Tibial artery (tissue), 4 donors: ENCODE measurements at regions not wholly inside any gene's neighbourhood (a gene's known extent, or its start where the extent isn't known, plus 50 kb on each side); places are given as distances from the start of the nearest gene placed in this dataset.

ENCODE experiments used
- DNase-seq, 2 donors: peaks; one replicate each; pipeline ENCODE4 v3.0.0-alpha.2; 2019
- H3K27ac ChIP-seq, 2 donors: fragments of 200-600 bp; sonication (generic) in 1 of 2; 1 replicate in 1 of 2; 2 replicates in 1 of 2; pipeline ENCODE4 v1.5.1; 2018 to 2019; ENCODE audit warnings: mild to moderate bottlenecking in 1 of 2
- H3K27me3 ChIP-seq, 2 donors: fragments of 200-600 bp; sonication (generic) in 1 of 2; one replicate each; pipeline versions ENCODE4 v1.5.1 to v1.6.0; 2016 to 2019
- H3K36me3 ChIP-seq, 3 donors: fragments of 200-600 bp; sonication (generic) in 2 of 3; one replicate each; pipeline ENCODE4 v1.5.1; 2016 to 2019; ENCODE audit warnings: mild to moderate bottlenecking in 2 of 3
- H3K4me1 ChIP-seq, 4 donors: fragments of 200-600 bp; sonication (generic) in 2 of 4; 1 replicate in 3 of 4; 2 replicates in 1 of 4; pipeline ENCODE4 v1.5.1; 2016 to 2019
- H3K4me3 ChIP-seq, 2 donors: fragments of 200-600 bp; sonication (generic) in 1 of 2; 1 replicate in 1 of 2; 2 replicates in 1 of 2; pipeline ENCODE4 v1.5.1; 2018 to 2019; ENCODE audit warnings: mild to moderate bottlenecking in 2 of 2
- H3K9me3 ChIP-seq, 3 donors: fragments of 200-600 bp; sonication (generic) in 1 of 3; one replicate each; pipeline ENCODE4 v1.5.1; 2016 to 2019
- intact Hi-C: fragments of 100-400 bp; cut with DNase I; formaldehyde crosslinking; loops from one replicate; pipeline ENCODE4 v1.15.0; 2023; ENCODE audit warnings: low total_unique reads
- TF ChIP-seq, protein P1 (sequence below), 2 experiments: fragments of 200-600 bp in 1 of 2; fragments of 450-650 bp in 1 of 2; IDR thresholded peaks; one replicate each; pipeline ENCODE4 v1.5.1; 2017 to 2019; ENCODE audit warnings: antibody characterized with exemption in 2 of 2, mild to moderate bottlenecking in 1 of 2, moderate library complexity in 1 of 2

DNA sequence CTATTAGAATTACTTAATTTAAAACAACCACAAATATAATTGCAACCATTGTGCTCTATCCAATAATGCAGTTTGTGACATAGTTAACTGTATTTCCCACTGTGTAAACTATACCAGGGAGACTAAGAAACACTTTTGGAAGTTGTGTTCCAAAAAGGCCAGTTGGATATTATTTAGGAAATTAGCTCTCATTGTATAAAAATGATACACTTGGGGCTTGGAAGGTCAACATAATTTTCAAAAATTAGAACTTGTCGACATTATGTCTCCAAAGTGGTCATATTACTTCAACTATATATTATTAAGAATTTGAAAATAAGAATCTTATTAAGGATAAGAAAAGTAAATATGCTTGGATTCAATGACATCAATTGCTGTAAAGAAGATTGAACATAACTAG, 876.6 kb downstream of the MRPL39 start:
- Histone ChIP-seq H3K4me1 (no peaks in the 10 kb centered on the region), H3K4me3 (no peak overlapping the region), H3K9me3 (no peaks in the 10 kb centered on the region), H3K27ac (no peak overlapping the region), H3K36me3 (no peaks in the 10 kb centered on the region), H3K27me3 (no peaks in the 10 kb centered on the region)
- no peak for DNase-seq
- intact Hi-C loops, result no loop called here
- TF ChIP-seq, protein P1, sequence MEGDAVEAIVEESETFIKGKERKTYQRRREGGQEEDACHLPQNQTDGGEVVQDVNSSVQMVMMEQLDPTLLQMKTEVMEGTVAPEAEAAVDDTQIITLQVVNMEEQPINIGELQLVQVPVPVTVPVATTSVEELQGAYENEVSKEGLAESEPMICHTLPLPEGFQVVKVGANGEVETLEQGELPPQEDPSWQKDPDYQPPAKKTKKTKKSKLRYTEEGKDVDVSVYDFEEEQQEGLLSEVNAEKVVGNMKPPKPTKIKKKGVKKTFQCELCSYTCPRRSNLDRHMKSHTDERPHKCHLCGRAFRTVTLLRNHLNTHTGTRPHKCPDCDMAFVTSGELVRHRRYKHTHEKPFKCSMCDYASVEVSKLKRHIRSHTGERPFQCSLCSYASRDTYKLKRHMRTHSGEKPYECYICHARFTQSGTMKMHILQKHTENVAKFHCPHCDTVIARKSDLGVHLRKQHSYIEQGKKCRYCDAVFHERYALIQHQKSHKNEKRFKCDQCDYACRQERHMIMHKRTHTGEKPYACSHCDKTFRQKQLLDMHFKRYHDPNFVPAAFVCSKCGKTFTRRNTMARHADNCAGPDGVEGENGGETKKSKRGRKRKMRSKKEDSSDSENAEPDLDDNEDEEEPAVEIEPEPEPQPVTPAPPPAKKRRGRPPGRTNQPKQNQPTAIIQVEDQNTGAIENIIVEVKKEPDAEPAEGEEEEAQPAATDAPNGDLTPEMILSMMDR (IDR thresholded peaks at IDR 0.05), result no peak

DNA sequence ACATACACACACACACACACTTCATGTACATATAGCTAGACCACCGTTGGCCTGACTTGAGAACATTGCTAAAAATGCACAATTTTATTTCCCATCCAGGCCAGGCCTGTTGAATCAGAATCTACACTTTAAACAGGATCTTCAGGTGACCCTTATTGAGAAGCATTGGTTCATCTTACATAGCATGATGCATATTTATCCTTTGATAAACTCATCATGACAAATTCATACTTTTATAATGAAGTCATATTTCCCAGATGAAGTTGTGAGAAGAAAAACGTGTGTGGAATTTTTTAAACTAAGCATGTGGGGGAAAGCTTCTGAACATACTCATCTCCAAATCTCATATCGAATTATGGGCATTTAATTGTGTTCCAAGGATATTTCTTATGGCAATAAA, 877.7 kb downstream of the MRPL39 start:
- Histone ChIP-seq H3K4me3 (no peak overlapping the region), H3K27ac (no peak overlapping the region), H3K36me3 (no peaks in the 10 kb centered on the region), H3K9me3 (no peaks in the 10 kb centered on the region), H3K4me1 (no peaks in the 10 kb centered on the region), H3K27me3 (no peaks in the 10 kb centered on the region)
- no peak for DNase-seq
- TF ChIP-seq, protein P1 (IDR thresholded peaks at IDR 0.05), result no peak
- intact Hi-C loops, result no loop called here

DNA sequence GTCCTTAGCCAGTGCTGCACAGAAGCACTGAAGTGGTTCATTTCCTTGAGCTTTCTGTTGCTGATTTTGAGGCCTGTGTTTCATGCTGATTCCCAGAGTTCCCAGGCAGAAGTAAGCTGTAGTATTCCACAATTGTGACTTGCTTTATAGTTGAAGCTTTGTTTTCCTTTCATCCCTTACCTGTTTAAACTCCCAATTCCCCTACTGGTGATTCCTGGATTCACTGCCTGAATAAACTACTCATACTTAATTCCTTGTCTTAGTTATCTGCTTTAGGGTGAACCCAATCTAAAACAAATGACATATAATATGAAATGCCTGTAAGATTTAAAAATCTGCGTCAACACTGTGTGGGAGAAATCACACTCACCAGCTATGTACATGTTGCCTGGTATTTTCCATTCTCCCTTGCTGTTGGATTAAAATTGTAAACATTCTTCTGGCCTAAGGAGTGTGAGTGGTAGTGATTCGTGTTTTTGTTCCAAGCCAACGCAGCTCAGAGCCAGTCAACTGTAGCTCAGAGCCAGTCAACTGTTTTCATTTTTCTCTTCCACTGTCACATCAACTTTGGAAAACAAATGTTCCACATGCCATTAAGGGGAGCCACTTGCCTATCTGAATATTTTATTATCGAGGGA, 879.4 kb downstream of the MRPL39 start:
- Histone ChIP-seq H3K9me3 (no peaks in the 10 kb centered on the region), H3K4me1 (no peaks in the 10 kb centered on the region), H3K27me3 (no peaks in the 10 kb centered on the region), H3K27ac (no peak overlapping the region), H3K4me3 (no peak overlapping the region), H3K36me3 (no peaks in the 10 kb centered on the region)
- DNase-seq, result no peak
- intact Hi-C loops, result no loop called here
- TF ChIP-seq, protein P1 (IDR thresholded peaks at IDR 0.05), result no peak

DNA sequence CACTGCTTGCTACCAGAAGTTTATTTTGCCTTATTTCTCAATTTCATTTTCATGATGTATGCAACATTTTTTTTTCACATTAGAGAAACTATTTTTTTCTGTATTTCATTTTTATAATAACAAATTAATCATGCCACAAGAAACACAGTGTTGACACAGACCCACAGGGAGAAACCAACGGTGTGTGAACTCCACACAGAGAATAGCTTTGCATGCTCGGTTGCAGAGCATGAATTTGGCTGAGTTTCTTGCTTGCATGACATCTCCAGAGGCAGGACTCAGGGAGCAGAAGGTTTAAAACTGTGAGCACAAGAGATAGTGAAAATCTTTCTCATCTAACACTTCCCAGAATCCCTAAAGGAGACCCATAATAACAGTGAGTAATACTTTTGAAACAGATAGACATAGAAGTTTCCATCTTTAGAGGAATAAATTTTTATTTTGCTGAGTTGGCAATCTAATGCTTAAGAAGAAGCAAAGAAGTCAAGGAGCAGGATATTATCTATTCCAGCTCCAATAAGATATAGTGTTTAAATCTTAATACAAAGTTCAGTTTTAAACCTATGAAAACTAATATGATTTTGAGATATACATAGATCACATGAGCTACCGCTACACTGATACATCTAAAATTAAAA, 890.9 kb downstream of the MRPL39 start:
- Histone ChIP-seq H3K4me1 (no peaks in the 10 kb centered on the region), H3K36me3 (no peaks in the 10 kb centered on the region), H3K27ac (no peak overlapping the region), H3K4me3 (no peak overlapping the region), H3K9me3 (no peaks in the 10 kb centered on the region), H3K27me3 (no peaks in the 10 kb centered on the region)
- intact Hi-C loops, result no loop called here
- TF ChIP-seq, protein P1 (IDR thresholded peaks at IDR 0.05), result no peak
- DNase-seq, result no peak

DNA sequence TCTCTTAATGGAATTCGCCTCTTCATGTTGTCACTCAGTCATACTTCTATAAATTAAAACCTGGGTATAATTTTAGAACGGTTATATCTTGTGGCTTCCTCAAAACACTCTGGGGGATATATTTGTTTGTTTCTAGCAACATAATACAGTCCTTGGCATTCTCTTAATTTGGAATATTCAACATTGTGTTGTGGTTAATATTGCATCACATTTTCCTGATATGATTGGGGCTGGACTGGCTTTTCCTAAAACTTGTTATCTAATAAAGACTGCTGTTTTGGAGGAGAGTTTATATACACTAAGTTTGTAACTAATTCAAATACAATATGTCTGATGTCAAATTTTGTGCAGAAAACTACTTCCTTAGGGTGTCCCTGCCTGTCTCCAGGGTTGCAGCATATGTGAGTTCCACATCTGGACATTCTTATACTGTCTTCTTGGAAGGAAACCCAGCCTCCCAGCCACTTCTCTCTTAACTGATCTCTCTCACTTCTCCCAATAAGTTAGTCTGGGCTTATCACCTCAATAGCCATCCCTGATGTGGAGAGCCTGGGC, 892.6 kb downstream of the MRPL39 start:
- H3K27me3 ChIP-seq, result no peaks in the 10 kb centered on the region
- no peak for DNase-seq
- intact Hi-C loops, result no loop called here
- no peak overlapping the region for H3K4me3 ChIP-seq
- no peak overlapping the region for H3K27ac ChIP-seq
- TF ChIP-seq, protein P1 (IDR thresholded peaks at IDR 0.05), result no peak
- H3K9me3 ChIP-seq, result no peaks in the 10 kb centered on the region
- H3K4me1 ChIP-seq, result no peaks in the 10 kb centered on the region
- no peaks in the 10 kb centered on the region for H3K36me3 ChIP-seq
